T-helper 2 cell treated with Interferon-gamma antibody and Interleukin-4, amounts not matched to agents 5 μg/mL and 100 μg/mL, for 36 hours (primary cell): ENCODE measurements at regions not wholly inside any gene's neighbourhood (a gene's known extent, or its start where the extent isn't known, plus 50 kb on each side); places are given as distances from the start of the nearest gene placed in this dataset.

ENCODE experiments used
- DNase-seq: peaks from one replicate; pipeline ENCODE4 v3.0.0; 2021; ENCODE audit warnings: low spot score
- H3K27ac Mint-ChIP-seq: one replicate; pipeline ENCODE4 v1.8.0; 2021; ENCODE audit warnings: mild to moderate bottlenecking, mixed read lengths
- H3K27me3 Mint-ChIP-seq: one replicate; pipeline ENCODE4 v1.8.0; 2021; ENCODE audit warnings: low read depth, mixed read lengths
- H3K36me3 Mint-ChIP-seq: one replicate; pipeline ENCODE4 v1.8.0; 2021; ENCODE audit warnings: low read depth, mixed read lengths
- H3K4me1 Mint-ChIP-seq: one replicate; pipeline ENCODE4 v1.8.0; 2021; ENCODE audit warnings: low read depth, mixed read lengths
- H3K4me3 Mint-ChIP-seq: one replicate; pipeline ENCODE4 v1.8.0; 2022; ENCODE audit warnings: mild to moderate bottlenecking, moderate library complexity, mixed read lengths
- H3K9me3 Mint-ChIP-seq: one replicate; pipeline ENCODE4 v1.8.0; 2021; ENCODE audit warnings: mixed read lengths

- Mint-ChIP-seq H3K9me3 (peaks cover 11% of the 10 kb centered on the region), H3K4me1 (peaks cover 14% of the 10 kb centered on the region), H3K4me3 (no peak overlapping the region), H3K27ac (no peak overlapping the region), H3K36me3 (peaks cover 1% of the 10 kb centered on the region), H3K27me3 (peaks cover 42% of the 10 kb centered on the region)
- DNase-seq = no peak
Measured at GRCh38 chr16:54431997-54432896, 145.7 kb upstream of the IRX3 start.

DNA sequence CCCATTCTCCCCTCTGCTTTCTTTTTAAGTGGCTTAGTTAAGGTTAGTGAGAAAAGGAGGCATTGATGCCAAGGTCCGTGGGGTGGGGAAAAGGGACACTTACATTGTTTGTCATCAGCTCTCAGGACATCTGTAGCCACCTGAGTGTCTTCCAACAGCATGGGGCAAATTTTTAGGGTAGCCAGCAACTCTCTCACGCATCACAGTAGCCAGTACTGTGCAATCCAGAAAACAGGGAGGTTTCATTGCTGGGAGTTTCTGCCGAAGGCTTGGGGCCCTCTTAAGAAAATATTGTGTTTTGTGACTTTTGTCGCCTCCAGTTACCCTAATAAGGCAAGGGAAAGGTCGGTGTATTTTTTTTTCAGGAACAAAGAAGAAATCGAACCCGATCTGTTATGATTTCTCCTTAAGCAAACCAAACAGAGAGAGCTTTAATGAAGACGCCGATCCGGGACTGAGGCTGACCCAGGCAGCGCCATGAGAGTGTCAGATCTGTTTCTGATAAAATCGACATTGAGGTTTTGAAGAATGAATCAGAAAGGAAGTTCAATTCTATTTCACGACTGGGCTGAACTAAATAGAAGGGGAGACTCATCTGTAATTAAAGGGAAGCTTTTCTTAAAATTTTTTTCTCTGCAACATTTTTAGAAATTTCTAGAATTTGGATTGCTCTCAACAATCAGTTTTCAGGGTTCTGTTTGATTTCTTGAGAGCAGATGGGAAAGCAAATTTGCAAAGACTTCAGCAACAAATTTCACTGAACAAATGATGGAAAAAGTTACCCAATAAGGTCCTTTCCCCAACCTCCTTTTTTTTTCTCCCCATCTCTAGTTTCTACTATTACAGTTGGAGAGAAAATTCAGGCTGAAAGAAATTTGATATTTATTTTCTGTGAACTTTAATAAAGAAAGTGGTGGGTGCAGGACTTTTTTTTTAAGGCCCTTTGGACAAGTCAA, 144.7 kb upstream of the IRX3 start:
- no peak overlapping the region for H3K27ac Mint-ChIP-seq
- H3K4me1 Mint-ChIP-seq = peaks cover 14% of the 10 kb centered on the region
- no peak for DNase-seq
- H3K4me3 Mint-ChIP-seq = peak overlapping the region; percentile 66
- peaks cover 1% of the 10 kb centered on the region for H3K36me3 Mint-ChIP-seq
- H3K27me3 Mint-ChIP-seq = peaks cover 44% of the 10 kb centered on the region
- peaks cover 11% of the 10 kb centered on the region for H3K9me3 Mint-ChIP-seq

DNA sequence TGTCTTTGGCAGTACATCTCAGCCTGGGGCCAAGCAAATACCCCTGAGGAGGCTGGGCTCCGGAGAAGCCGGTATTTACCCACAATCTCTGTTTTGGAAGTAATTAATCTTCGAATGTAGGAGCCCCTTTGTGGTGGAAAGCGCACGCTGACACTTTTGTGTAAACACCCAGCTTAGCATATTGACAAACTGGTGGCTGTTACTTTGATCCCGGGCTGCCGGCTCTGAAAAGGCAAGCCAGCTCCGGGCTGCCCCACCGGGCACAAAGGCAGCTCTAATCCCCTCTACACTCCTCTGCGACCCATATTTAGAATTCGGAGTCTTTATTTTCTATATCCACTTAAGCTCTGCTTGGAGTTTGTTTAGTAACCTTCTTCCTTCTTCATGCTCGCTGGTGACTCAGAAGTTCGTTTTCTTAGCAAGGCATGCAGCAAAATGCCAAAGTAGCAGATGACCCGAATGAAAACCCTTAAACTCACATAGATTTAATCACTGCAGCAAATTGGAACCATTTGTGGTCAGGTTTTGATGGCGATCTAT, 144.0 kb upstream of the IRX3 start:
- H3K4me3 Mint-ChIP-seq = peak overlapping the region; percentile 66
- DNase-seq = no peak

DNA sequence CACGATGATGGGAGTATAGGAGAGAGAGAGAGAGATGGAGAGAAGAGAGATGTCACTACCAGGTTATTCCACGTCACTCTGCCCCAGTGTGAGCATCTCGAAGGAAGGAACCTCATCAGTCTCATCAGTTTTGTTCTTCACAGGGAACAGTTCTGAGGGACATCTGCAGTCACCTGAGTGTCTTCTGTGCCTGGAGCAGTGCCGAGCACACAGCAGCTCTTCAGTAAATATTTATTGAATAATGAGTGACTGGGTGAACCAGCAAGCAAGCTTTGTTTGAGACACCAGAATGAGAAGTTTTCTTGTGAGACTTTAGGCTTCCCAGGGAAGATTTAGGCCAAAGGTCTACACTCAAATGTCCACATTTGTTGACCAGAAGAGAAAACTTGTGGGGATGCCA, 142.4 kb upstream of the IRX3 start:
- Mint-ChIP-seq H3K4me3 (no peak overlapping the region), H3K27me3 (peaks cover 45% of the 10 kb centered on the region), H3K9me3 (peaks cover 4% of the 10 kb centered on the region), H3K27ac (no peak overlapping the region), H3K4me1 (peaks cover 14% of the 10 kb centered on the region), H3K36me3 (peaks cover 1% of the 10 kb centered on the region)
- no peak for DNase-seq

More for the DNA sequence above, 144.0 kb upstream of the IRX3 start:
- peaks cover 1% of the 10 kb centered on the region for H3K36me3 Mint-ChIP-seq
- no peak overlapping the region for H3K27ac Mint-ChIP-seq
- peaks cover 46% of the 10 kb centered on the region for H3K27me3 Mint-ChIP-seq
- peaks cover 11% of the 10 kb centered on the region for H3K9me3 Mint-ChIP-seq
- H3K4me1 Mint-ChIP-seq = peaks cover 14% of the 10 kb centered on the region

DNA sequence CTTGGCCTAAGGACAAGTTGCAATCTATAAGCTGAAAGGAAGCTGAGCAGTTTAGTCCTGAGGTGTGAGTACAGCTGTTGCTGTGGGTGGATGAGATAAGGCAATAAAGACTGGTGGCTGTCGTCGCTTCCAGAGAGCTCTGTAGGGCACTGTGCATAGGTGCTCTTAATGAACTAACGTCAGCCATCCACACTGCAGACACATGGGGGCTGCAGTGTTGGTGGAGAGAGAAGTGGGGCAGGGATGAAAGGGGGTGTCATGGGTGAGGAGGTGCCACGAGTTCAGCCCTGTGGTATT, 139.9 kb upstream of the IRX3 start:
- Mint-ChIP-seq H3K36me3 (peaks cover 1% of the 10 kb centered on the region), H3K4me3 (no peak overlapping the region), H3K27ac (no peak overlapping the region), H3K4me1 (peaks cover 13% of the 10 kb centered on the region), H3K27me3 (peaks cover 35% of the 10 kb centered on the region), H3K9me3 (peaks cover 4% of the 10 kb centered on the region)
- DNase-seq = no peak

DNA sequence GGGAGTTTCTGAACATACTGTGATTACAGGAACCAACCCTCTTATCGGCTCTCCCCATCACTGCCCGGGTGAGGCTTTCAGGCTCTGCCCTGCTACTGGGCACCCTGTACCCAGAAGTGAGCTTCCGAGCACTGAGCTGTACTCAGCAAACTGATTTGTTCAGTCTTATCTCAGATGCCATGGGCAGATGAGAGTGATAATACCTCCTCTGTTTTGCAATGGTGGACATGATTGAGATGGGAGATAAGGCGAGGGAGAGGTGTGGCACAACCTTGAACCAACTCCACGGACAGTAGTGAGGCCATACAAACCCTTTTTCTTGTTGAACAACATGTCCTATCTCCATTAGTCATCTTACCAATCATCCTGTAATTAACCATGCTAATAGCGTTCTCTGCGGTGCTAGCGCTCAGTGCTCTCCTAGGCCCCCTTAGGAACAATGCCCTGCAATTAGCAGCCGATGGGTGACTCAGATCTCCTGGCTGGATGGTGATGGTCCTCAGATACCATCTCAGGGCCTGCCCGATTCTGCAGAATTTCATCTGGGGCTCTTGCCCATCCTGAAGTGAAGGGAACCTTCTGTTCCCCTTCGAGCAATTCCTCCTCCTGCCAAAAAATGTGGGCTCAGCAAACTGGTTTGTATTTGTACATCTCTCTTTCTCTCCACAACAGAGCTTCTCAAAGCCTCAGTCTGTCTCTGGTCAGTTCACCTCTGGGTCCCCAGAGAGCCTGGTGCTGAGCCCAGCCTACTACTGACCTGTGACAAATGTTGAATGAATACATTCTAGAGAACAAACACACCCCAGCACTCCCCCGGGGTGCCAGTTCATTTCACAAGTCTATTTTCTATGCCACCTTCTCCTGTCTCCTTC, 139.3 kb upstream of the IRX3 start:
- no peak overlapping the region for H3K27ac Mint-ChIP-seq
- DNase-seq = no peak
- H3K4me3 Mint-ChIP-seq = no peak overlapping the region
- peaks cover 1% of the 10 kb centered on the region for H3K36me3 Mint-ChIP-seq
- peaks cover 4% of the 10 kb centered on the region for H3K9me3 Mint-ChIP-seq
- H3K4me1 Mint-ChIP-seq = peaks cover 7% of the 10 kb centered on the region
- peaks cover 30% of the 10 kb centered on the region for H3K27me3 Mint-ChIP-seq

DNA sequence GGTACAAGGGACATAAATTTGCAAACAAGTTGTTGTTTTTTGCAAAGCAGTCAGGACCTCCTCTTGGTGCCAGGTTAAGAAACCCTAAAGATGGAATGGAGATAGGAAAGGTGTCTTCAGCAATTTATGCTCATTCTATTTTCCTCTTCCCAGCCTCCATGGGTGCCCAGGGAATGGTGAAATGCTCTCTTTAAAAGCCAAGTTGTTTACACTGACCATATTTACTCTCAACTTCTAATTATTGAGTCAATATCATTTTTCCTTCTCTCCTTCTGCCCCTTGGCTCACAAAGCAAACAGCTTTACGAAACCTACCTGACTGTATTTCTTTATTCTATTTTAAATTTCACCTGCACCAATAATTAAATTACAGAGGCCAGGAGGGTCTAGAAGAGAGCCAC, 138.5 kb upstream of the IRX3 start:
- Mint-ChIP-seq H3K4me3 (no peak overlapping the region), H3K36me3 (peaks cover under 1% of the 10 kb centered on the region), H3K27ac (no peak overlapping the region), H3K4me1 (peaks cover 1% of the 10 kb centered on the region), H3K9me3 (peaks cover 2% of the 10 kb centered on the region), H3K27me3 (peaks cover 21% of the 10 kb centered on the region)
- no peak for DNase-seq

DNA sequence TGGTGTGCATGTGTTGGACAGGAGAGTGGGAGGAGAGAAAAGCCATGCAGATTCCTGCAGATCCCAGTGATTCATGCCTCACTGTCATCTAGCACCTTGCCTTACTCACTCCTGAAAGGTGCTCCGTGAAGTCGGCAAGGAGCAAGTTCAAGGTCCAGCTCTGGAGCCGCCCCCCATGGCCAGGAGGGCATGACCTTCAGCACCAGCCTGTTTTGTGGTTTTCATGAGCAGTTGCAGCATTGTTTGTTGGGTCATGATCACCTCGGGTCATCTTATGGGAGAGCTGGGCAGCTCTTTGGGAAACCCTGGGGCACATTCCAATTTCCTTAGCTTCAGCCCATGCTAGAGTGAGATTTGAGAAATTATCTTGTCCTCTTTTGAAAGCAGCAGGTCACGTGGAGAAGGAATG, 137.5 kb upstream of the IRX3 start:
- Mint-ChIP-seq H3K4me3 (no peak overlapping the region), H3K4me1 (no peaks in the 10 kb centered on the region), H3K27me3 (peaks cover 14% of the 10 kb centered on the region), H3K9me3 (no peaks in the 10 kb centered on the region), H3K27ac (no peak overlapping the region), H3K36me3 (no peaks in the 10 kb centered on the region)
- no peak for DNase-seq

DNA sequence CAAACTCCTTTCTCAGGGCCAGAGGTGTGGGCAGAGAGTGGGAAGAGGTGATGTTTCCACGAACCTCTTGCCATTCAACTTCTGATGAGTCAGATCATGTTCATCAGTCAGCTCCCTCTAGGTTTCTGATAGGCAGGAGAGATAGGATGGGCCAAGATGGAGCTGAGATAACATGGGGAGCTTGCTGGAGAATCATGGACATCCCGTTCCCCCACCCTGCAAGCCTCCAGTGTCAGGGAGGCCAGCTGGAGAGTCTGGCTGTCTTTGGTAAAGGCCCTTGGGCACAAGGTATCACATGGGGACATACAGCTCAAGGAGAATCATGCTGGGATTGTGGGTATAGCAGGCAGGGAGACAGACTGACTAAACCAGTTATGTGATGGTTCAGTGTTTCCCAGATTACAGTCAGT, 136.0 kb upstream of the IRX3 start:
- Mint-ChIP-seq H3K27me3 (peaks cover 7% of the 10 kb centered on the region), H3K9me3 (no peaks in the 10 kb centered on the region), H3K27ac (no peak overlapping the region)

DNA sequence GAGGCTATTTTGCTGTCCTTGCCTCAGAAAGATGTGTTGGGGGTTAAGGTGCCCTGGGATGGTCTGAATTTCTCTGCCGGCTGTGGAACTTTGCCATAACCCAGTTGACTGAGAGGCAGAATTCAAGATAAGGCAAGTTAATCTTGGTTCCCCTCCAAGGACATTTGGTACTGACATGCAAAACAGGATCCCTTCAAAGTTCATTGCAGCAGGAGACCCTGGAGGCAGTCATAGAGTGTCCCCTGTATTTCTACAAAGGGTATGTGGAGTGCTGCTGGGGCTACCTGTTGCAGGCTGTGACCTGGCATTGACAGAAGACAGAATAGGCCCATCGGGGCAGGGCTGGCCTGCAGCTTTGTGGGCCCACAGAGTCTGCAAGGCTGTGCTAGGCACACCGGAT, 135.6 kb upstream of the IRX3 start:
- no peak for DNase-seq
- Mint-ChIP-seq H3K36me3 (no peaks in the 10 kb centered on the region), H3K4me3 (no peak overlapping the region), H3K9me3 (no peaks in the 10 kb centered on the region), H3K27me3 (peaks cover 7% of the 10 kb centered on the region), H3K27ac (no peak overlapping the region), H3K4me1 (no peaks in the 10 kb centered on the region)

More for the DNA sequence above, 136.0 kb upstream of the IRX3 start:
- H3K4me1 Mint-ChIP-seq = no peaks in the 10 kb centered on the region
- no peak overlapping the region for H3K4me3 Mint-ChIP-seq
- no peaks in the 10 kb centered on the region for H3K36me3 Mint-ChIP-seq
- DNase-seq = no peak

- Mint-ChIP-seq H3K9me3 (no peaks in the 10 kb centered on the region), H3K4me3 (no peak overlapping the region), H3K27ac (no peak overlapping the region), H3K36me3 (no peaks in the 10 kb centered on the region), H3K27me3 (peaks cover 5% of the 10 kb centered on the region), H3K4me1 (no peaks in the 10 kb centered on the region)
- DNase-seq = no peak
Measured at GRCh38 chr16:54421220-54421619, 134.6 kb upstream of the IRX3 start.

DNA sequence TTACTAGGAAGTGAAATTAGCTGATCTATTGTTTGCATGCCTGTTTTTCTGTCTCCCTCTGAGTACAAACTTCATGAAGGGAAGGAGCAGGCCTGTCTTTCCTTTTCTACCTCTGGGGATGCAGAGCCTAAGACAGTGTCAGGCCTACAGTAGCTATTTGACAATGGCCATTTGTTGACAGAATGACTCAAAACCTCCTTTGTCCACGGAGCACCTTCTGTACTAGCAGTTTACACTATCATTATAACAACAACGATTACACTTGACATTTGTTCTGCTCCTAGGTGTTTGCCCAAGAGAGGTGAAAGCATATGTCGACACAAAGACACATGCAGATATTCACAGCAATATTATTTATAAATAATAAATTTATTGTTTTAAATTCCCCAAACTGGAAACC, 132.3 kb upstream of the IRX3 start:
- no peak overlapping the region for H3K27ac Mint-ChIP-seq

DNA sequence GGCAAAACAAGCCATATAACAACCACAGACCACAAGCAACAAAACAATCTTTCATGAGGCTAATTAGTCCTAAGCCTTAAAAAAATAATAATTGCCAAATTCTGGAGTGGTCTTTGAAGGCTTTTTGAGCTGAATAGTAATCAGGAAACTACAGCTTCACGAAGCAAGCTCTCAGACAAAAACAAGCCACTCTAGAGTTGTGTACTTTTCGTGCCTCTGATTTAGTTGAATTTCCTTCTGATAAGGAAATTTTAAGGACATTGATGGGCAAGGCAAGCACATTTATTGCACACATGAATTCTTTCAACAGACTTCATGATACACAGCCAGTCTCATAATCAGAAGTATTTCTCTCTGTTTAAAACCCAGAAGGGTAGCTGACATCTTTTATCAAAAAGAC, 130.8 kb upstream of the IRX3 start:
- H3K4me1 Mint-ChIP-seq = no peaks in the 10 kb centered on the region
- H3K4me3 Mint-ChIP-seq = no peak overlapping the region
- H3K27me3 Mint-ChIP-seq = no peaks in the 10 kb centered on the region
- H3K36me3 Mint-ChIP-seq = no peaks in the 10 kb centered on the region
- no peak for DNase-seq
- no peak overlapping the region for H3K27ac Mint-ChIP-seq
- H3K9me3 Mint-ChIP-seq = no peaks in the 10 kb centered on the region

More for the DNA sequence above, 132.3 kb upstream of the IRX3 start:
- Mint-ChIP-seq H3K9me3 (no peaks in the 10 kb centered on the region), H3K36me3 (no peaks in the 10 kb centered on the region), H3K27me3 (no peaks in the 10 kb centered on the region), H3K4me3 (no peak overlapping the region), H3K4me1 (no peaks in the 10 kb centered on the region)
- no peak for DNase-seq
